Neuronal stem cell (in vitro differentiated cells): ENCODE measurements at regions not wholly inside any gene's neighbourhood (a gene's known extent, or its start where the extent isn't known, plus 50 kb on each side); places are given as distances from the start of the nearest gene placed in this dataset.

Experiments used
- DNase-seq: peaks from one replicate; pipeline ENCODE4 v3.0.0-alpha.2; 2013; ENCODE audit warnings: low spot score
- H2AFZ ChIP-seq: one replicate; pipeline ENCODE4 v1.6.1; 2013; ENCODE audit warnings: mild to moderate bottlenecking, low read length, inconsistent platforms
- H2AK5ac ChIP-seq: 2 replicates; pipeline ENCODE4 v1.6.1; 2013; ENCODE audit warnings: low read depth, mild to moderate bottlenecking, inconsistent platforms, low read length, moderate library complexity, mixed read lengths
- H2BK120ac ChIP-seq: 2 replicates; pipeline ENCODE4 v1.6.1; 2013; ENCODE audit warnings: low read depth, mild to moderate bottlenecking, inconsistent platforms, low read length, moderate library complexity, mixed read lengths
- H2BK12ac ChIP-seq: one replicate; pipeline ENCODE4 v1.6.1; 2013; ENCODE audit warnings: low read length, inconsistent platforms
- H2BK15ac ChIP-seq: 2 replicates; pipeline ENCODE4 v1.6.1; 2013; ENCODE audit warnings: mild to moderate bottlenecking, low read length, inconsistent platforms, mixed read lengths
- H2BK5ac ChIP-seq: one replicate; pipeline ENCODE4 v1.6.1; 2013; ENCODE audit warnings: inconsistent platforms, mild to moderate bottlenecking, low read length, moderate library complexity
- H3K14ac ChIP-seq: one replicate; pipeline ENCODE4 v1.6.1; 2013; ENCODE audit warnings: low read length, inconsistent platforms
- H3K18ac ChIP-seq: 2 replicates; pipeline ENCODE4 v1.6.1; 2013; ENCODE audit warnings: low read length, inconsistent platforms
- H3K23ac ChIP-seq: 2 replicates; pipeline ENCODE4 v1.6.1; 2013; ENCODE audit warnings: low read depth, mild to moderate bottlenecking, mixed read lengths, low read length, inconsistent platforms; ENCODE audit not compliant: poor library complexity
- H3K27ac ChIP-seq: replicated peaks from 3 replicates; pipeline ENCODE4 v1.5.1; 2013; ENCODE audit warnings: low read length, inconsistent platforms
- H3K27me3 ChIP-seq, 3 experiments: 2 replicates each; pipeline ENCODE4 v1.6.1; 2013; ENCODE audit warnings: low read length in 3 of 3, mild to moderate bottlenecking in 2 of 3, inconsistent platforms in 1 of 3, low read depth in 1 of 3, mixed read lengths in 1 of 3, moderate library complexity in 1 of 3; ENCODE audit not compliant: control insufficient read depth in 3 of 3, insufficient read depth in 3 of 3
- H3K36me3 ChIP-seq, 2 donors: replicated peaks in 1 of 2; 2 replicates each; pipeline ENCODE4 v1.6.1; 2013; ENCODE audit warnings: low read length in 2 of 2; ENCODE audit not compliant: control insufficient read depth in 2 of 2, insufficient read depth in 2 of 2
- H3K4ac ChIP-seq: 2 replicates; pipeline ENCODE4 v1.6.1; 2013; ENCODE audit warnings: inconsistent platforms, mild to moderate bottlenecking, low read length, moderate library complexity
- H3K4me1 ChIP-seq, 2 donors: 1 replicate in 1 of 2; 2 replicates in 1 of 2; pipeline ENCODE4 v1.6.1; 2013; ENCODE audit warnings: low read length in 2 of 2, low read depth in 1 of 2; ENCODE audit not compliant: control insufficient read depth in 2 of 2, insufficient read depth in 1 of 2
- H3K4me2 ChIP-seq: one replicate; pipeline ENCODE4 v1.6.1; 2013; ENCODE audit warnings: mild to moderate bottlenecking, low read length, inconsistent platforms; ENCODE audit not compliant: insufficient read depth, poor library complexity, severe bottlenecking
- H3K4me3 ChIP-seq, 2 donors: 2 replicates each; pipeline ENCODE4 v1.5.1; 2013; ENCODE audit warnings: low read length in 2 of 2, mild to moderate bottlenecking in 2 of 2, inconsistent platforms in 1 of 2, moderate library complexity in 1 of 2
- H3K79me1 ChIP-seq: one replicate; pipeline ENCODE4 v1.6.1; 2013; ENCODE audit warnings: low read depth, mild to moderate bottlenecking, inconsistent platforms, low read length, moderate library complexity
- H3K9ac ChIP-seq: one replicate; pipeline ENCODE4 v1.6.1; 2013; ENCODE audit warnings: mild to moderate bottlenecking, low read depth, low read length, inconsistent platforms; ENCODE audit not compliant: poor library complexity
- H3K9me3 ChIP-seq, 2 donors: replicated peaks in 1 of 2; 2 replicates each; pipeline versions ENCODE3 to v1.6.1; 2013; ENCODE audit warnings: low read length in 2 of 2, mild to moderate bottlenecking in 2 of 2, inconsistent platforms in 1 of 2, low read depth in 1 of 2, mixed read lengths in 1 of 2, moderate library complexity in 1 of 2; ENCODE audit not compliant: control insufficient read depth in 2 of 2, insufficient read depth in 1 of 2
- H4K8ac ChIP-seq: one replicate; pipeline ENCODE4 v1.6.1; 2013; ENCODE audit warnings: low read depth, mild to moderate bottlenecking, inconsistent platforms, low read length, moderate library complexity
- H4K91ac ChIP-seq: one replicate; pipeline ENCODE4 v1.6.1; 2013; ENCODE audit warnings: low read length, low read depth, mild to moderate bottlenecking, inconsistent platforms; ENCODE audit not compliant: poor library complexity
- WGBS, 2 donors: extraction: QIAGEN DNeasy Blood & Tissue Kit; methylation state at CpG; one replicate each; pipeline ENCODE4 v1.1.7; 2013; ENCODE audit warnings: missing lambda C conversion rate in 2 of 2, mixed read lengths in 1 of 2; ENCODE audit not compliant: insufficient read length in 2 of 2, insufficient replicate concordance in 1 of 2; ENCODE audit errors: extremely low coverage in 2 of 2; 5-methylcytosine and 5-hydroxymethylcytosine counted together

- no peak overlapping the region for H2BK5ac ChIP-seq
- H3K23ac ChIP-seq: no peak overlapping the region
- H2BK120ac ChIP-seq: no peak overlapping the region
- H2BK15ac ChIP-seq: no peak overlapping the region
- no peak overlapping the region for H3K4me3 ChIP-seq
- peaks cover 0 to 8% (median 0%) of the 10 kb centered on the region in 3 experiments for H3K27me3 ChIP-seq
- H3K36me3 ChIP-seq: no peaks in the 10 kb centered on the region
- no peaks in the 10 kb centered on the region for H3K79me1 ChIP-seq
- no peak overlapping the region for H2AFZ ChIP-seq
- H3K4me2 ChIP-seq: no peak overlapping the region
- no peaks in the 10 kb centered on the region for H3K4me1 ChIP-seq
- no CpG with 5 or more reads among the region's 4 CpGs for WGBS, 2 donors
- H3K14ac ChIP-seq: no peak overlapping the region
- H2BK12ac ChIP-seq: no peak overlapping the region
- H3K4ac ChIP-seq: no peak overlapping the region
- no peak for DNase-seq
- no peak overlapping the region for H2AK5ac ChIP-seq
- H3K9ac ChIP-seq: no peak overlapping the region
- H3K9me3 ChIP-seq: no peaks in the 10 kb centered on the region
- H4K8ac ChIP-seq: no peak overlapping the region
- H4K91ac ChIP-seq: no peak overlapping the region
- no peak overlapping the region for H3K18ac ChIP-seq
- no peak overlapping the region for H3K27ac ChIP-seq
Observed at GRCh38 chr16:66290431-66290830, 76.1 kb upstream of the CDH5 start.

DNA sequence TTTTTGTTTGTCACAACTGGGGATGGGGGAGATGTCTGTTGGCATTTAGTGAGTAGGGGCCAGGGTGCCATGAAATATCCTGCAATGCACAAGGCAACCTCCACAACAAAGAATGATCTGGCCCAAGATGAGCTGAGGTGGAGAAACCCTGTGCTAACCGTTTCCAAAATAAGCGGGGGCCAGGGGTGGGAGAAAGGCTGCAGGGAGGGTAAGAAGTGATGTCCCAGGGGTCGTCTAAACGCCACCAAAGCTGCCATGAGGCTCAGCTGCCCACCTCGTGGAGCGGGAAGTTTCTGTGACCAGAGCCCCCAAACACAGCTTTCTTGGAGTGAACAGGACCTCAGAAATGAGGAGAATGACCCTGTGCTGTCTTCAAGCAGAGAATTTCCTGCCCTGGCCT is 76.5 kb upstream of the CDH5 start:
- Histone ChIP-seq H3K4ac (no peak overlapping the region), H3K23ac (no peak overlapping the region), H3K4me3 (no peak overlapping the region), H3K18ac (no peak overlapping the region), H4K91ac (no peak overlapping the region), H3K4me2 (no peak overlapping the region), H2AK5ac (no peak overlapping the region), H2BK120ac (no peak overlapping the region), H2BK5ac (no peak overlapping the region), H2BK12ac (no peak overlapping the region), H2BK15ac (no peak overlapping the region), H3K14ac (no peak overlapping the region), H3K9ac (no peak overlapping the region), H3K27me3 (peaks cover 0 to 8% (median 0%) of the 10 kb centered on the region in 3 experiments), H4K8ac (no peak overlapping the region), H3K79me1 (no peaks in the 10 kb centered on the region), H3K27ac (no peak overlapping the region), H3K9me3 (no peaks in the 10 kb centered on the region), H3K36me3 (no peaks in the 10 kb centered on the region), H2AFZ (no peak overlapping the region), H3K4me1 (no peaks in the 10 kb centered on the region)
- no CpG with 5 or more reads among the region's 6 CpGs for WGBS, 2 donors
- DNase-seq: no peak

- H3K9ac ChIP-seq: no peak overlapping the region
- H3K4ac ChIP-seq: no peak overlapping the region
- H3K4me2 ChIP-seq: no peak overlapping the region
- no peak overlapping the region for H4K91ac ChIP-seq
- peak overlapping the region; percentile 17 for H2BK12ac ChIP-seq
- peak overlapping the region; percentile 35 for H3K18ac ChIP-seq
- H3K9me3 ChIP-seq: no peaks in the 10 kb centered on the region
- peaks cover 0 to 6% (median 0%) of the 10 kb centered on the region in 3 experiments for H3K27me3 ChIP-seq
- no peak overlapping the region for H3K27ac ChIP-seq
- WGBS, 2 donors: no CpG with 5 or more reads among the region's 15 CpGs
- no peak overlapping the region for H3K4me3 ChIP-seq
- H2BK120ac ChIP-seq: no peak overlapping the region
- no peak overlapping the region for H3K14ac ChIP-seq
- H3K79me1 ChIP-seq: no peaks in the 10 kb centered on the region
- no peak overlapping the region for H2BK5ac ChIP-seq
- no peak overlapping the region for H3K23ac ChIP-seq
- no peak overlapping the region for H2AK5ac ChIP-seq
- no peak overlapping the region for H2BK15ac ChIP-seq
- no peak overlapping the region for H2AFZ ChIP-seq
- H3K4me1 ChIP-seq: no peaks in the 10 kb centered on the region
- no peak overlapping the region for H4K8ac ChIP-seq
- no peak for DNase-seq
- H3K36me3 ChIP-seq: no peaks in the 10 kb centered on the region
Observed at GRCh38 chr16:66289051-66289680, 77.3 kb upstream of the CDH5 start.

- Histone ChIP-seq H3K27ac (no peak overlapping the region), H3K4me2 (no peak overlapping the region), H2BK12ac (no peak overlapping the region), H2BK120ac (no peak overlapping the region), H4K91ac (no peak overlapping the region), H3K23ac (no peak overlapping the region), H3K9ac (no peak overlapping the region), H3K36me3 (no peaks in the 10 kb centered on the region), H3K4ac (no peak overlapping the region), H2BK15ac (no peak overlapping the region), H3K4me1 (no peaks in the 10 kb centered on the region), H2BK5ac (no peak overlapping the region), H2AFZ (no peak overlapping the region), H3K79me1 (no peaks in the 10 kb centered on the region), H3K14ac (no peak overlapping the region), H3K18ac (no peak overlapping the region), H3K4me3 (no peak overlapping the region), H3K9me3 (no peaks in the 10 kb centered on the region), H3K27me3 (no peaks in the 10 kb centered on the region), H4K8ac (no peak overlapping the region), H2AK5ac (no peak overlapping the region)
- WGBS, 2 donors: no CpG with 5 or more reads among the region's 2 CpGs
- DNase-seq: no peak
Observed at GRCh38 chr16:66287926-66288325, 78.6 kb upstream of the CDH5 start.
